SK-N-SH treated with all-trans-retinoic acid at 6 μM for 48 hours (cell line): ENCODE measurements at regions not wholly inside any gene's neighbourhood (a gene's known extent, or its start where the extent isn't known, plus 50 kb on each side); places are given as distances from the start of the nearest gene placed in this dataset.

ENCODE experiments used
- ARNTL ChIP-seq: fragments of 450-650 bp; formaldehyde crosslinking; IDR thresholded peaks from 2 replicates; pipeline ENCODE4 v1.5.0; 2020; ENCODE audit warnings: low read depth, mild to moderate bottlenecking, moderate library complexity, borderline replicate concordance
- ESRRG ChIP-seq: fragments of 250-450 bp; sonication (Bioruptor Pico); IDR thresholded peaks from 2 replicates; pipeline ENCODE4 v1.6.1; 2021; ENCODE audit warnings: mild to moderate bottlenecking
- GLIS3 ChIP-seq: fragments of 250-450 bp; sonication (Bioruptor Pico); IDR thresholded peaks from 2 replicates; pipeline ENCODE4 v1.5.0; 2020; ENCODE audit warnings: mild to moderate bottlenecking, moderate library complexity
- ISL1 ChIP-seq: fragments of 250-450 bp; sonication (Bioruptor Pico); IDR thresholded peaks from 2 replicates; pipeline ENCODE4 v2.1.2; 2022; ENCODE audit warnings: mild to moderate bottlenecking, moderate library complexity
- PATZ1 ChIP-seq: fragments of 250-450 bp; sonication (Bioruptor Pico); IDR thresholded peaks from 2 replicates; pipeline ENCODE4 v1.8.0; 2020; ENCODE audit warnings: mild to moderate bottlenecking, moderate library complexity, borderline replicate concordance
- SNAI2 ChIP-seq: fragments of 250-450 bp; sonication (Bioruptor Pico); IDR thresholded peaks from 2 replicates; pipeline ENCODE4 v1.5.0; 2020; ENCODE audit warnings: mild to moderate bottlenecking, moderate library complexity
- TOX ChIP-seq: fragments of 250-450 bp; sonication (Bioruptor Pico); IDR thresholded peaks from 2 replicates; pipeline ENCODE4 v1.8.0; 2021; ENCODE audit warnings: mild to moderate bottlenecking, moderate library complexity, borderline replicate concordance
- ZFP3 ChIP-seq: fragments of 250-450 bp; sonication (Bioruptor Pico); IDR thresholded peaks from 2 replicates; pipeline ENCODE4 v1.5.0; 2020; ENCODE audit warnings: mild to moderate bottlenecking, moderate library complexity
- ZNF8 ChIP-seq: fragments of 450-650 bp; formaldehyde crosslinking; IDR thresholded peaks from 2 replicates; pipeline ENCODE4 v1.5.0; 2020; ENCODE audit warnings: mild to moderate bottlenecking, moderate library complexity

GRCh38 chr17:13417381-13417950 is 184.3 kb downstream of the HS3ST3A1 start:
- no peak for TF ChIP-seq SNAI2 (CRISPR knock-in tag)
- no peak for TF ChIP-seq GLIS3 (CRISPR knock-in tag)
- TF ChIP-seq ZNF8 (CRISPR knock-in tag): no peak
- TF ChIP-seq ARNTL (CRISPR knock-in tag): no peak
- TF ChIP-seq ISL1: no peak
- no peak for TF ChIP-seq TOX
- no peak for TF ChIP-seq ESRRG (CRISPR knock-in tag)
- TF ChIP-seq PATZ1 (CRISPR knock-in tag): no peak
- no peak for TF ChIP-seq ZFP3 (CRISPR knock-in tag)
